H1 (cell line): ENCODE measurements at regions not wholly inside any gene's neighbourhood (a gene's known extent, or its start where the extent isn't known, plus 50 kb on each side); places are given as distances from the start of the nearest gene placed in this dataset.

Experiments
- BACH1 ChIP-seq: IDR thresholded peaks from 2 replicates; pipeline ENCODE4 v1.6.1; 2012; ENCODE audit warnings: low read length, improper control_type of control experiment

DNA sequence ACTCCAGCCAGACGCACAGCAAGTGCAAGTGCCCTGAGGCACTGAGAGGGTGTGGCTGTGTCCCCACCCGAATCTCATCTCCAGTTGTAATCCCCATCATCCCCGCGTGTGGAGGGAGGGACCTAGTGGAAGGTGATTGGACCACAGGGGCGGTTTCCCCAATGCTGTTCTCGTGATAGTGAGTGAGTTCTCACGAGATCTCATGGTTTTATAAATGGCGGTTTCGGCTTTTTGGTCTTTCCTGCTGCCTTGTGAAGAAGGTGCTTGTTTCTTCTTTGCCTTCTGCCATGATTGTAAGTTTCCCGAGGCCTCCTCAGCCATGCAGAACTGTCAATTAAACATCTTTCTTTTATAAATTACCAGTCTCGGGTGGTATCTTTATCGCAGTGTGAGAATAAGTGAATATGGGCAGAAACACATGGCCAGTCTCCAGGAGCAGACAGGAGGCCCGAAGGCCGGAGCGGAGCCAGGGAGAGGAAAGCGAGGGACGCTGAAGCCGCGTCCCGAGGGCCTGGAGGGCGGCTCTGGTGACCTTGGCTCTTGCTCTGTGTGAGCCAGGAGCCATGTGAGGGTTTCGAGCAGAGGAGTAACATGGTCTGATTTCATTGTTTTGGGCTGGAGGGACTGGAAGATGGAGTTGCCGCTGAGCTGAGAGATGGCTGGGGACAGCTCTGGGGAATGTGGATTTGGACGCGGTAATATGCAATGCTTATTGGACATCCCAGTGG is 76.0 kb upstream of the C1orf174 start (continued):
- TF ChIP-seq BACH1: no peak
